IPS-20b (cell line): ENCODE measurements at regions not wholly inside any gene's neighbourhood (a gene's known extent, or its start where the extent isn't known, plus 50 kb on each side); places are given as distances from the start of the nearest gene placed in this dataset.

Experiments used
- H3K27ac ChIP-seq: one replicate; pipeline ENCODE4 v1.5.1; 2013; ENCODE audit warnings: low read length
- H3K27me3 ChIP-seq: 2 replicates; pipeline ENCODE4 v1.6.1; 2013; ENCODE audit warnings: mild to moderate bottlenecking, low read length, inconsistent platforms; ENCODE audit not compliant: insufficient read depth
- H3K36me3 ChIP-seq: 2 replicates; pipeline ENCODE4 v1.6.1; 2013; ENCODE audit warnings: low read depth, mild to moderate bottlenecking, inconsistent platforms, low read length, moderate library complexity; ENCODE audit not compliant: insufficient read depth
- H3K4me1 ChIP-seq: 2 replicates; pipeline ENCODE4 v1.6.1; 2013; ENCODE audit warnings: mild to moderate bottlenecking, control low read depth, inconsistent platforms, low read length, moderate library complexity; ENCODE audit not compliant: insufficient read depth
- H3K4me3 ChIP-seq: 2 replicates; pipeline ENCODE4 v1.5.1; 2013; ENCODE audit warnings: mild to moderate bottlenecking, low read length, inconsistent platforms
- H3K9ac ChIP-seq: 2 replicates; pipeline ENCODE4 v1.6.1; 2013; ENCODE audit warnings: low read depth, mild to moderate bottlenecking, inconsistent platforms, low read length, moderate library complexity
- H3K9me3 ChIP-seq: 2 replicates; pipeline ENCODE4 v1.6.1; 2013; ENCODE audit warnings: mild to moderate bottlenecking, low read depth, low read length, inconsistent platforms; ENCODE audit not compliant: insufficient read depth

- Histone ChIP-seq H3K27me3 (no peaks in the 10 kb centered on the region), H3K9me3 (no peaks in the 10 kb centered on the region), H3K4me3 (no peak overlapping the region), H3K9ac (no peak overlapping the region), H3K4me1 (no peaks in the 10 kb centered on the region), H3K27ac (no peak overlapping the region), H3K36me3 (no peaks in the 10 kb centered on the region)
Measured at GRCh38 chr9:1458503-1458902, 408.3 kb downstream of the DMRT2 start.

GRCh38 chr9:1460143-1460769, 410.1 kb downstream of the DMRT2 start:
- H3K9me3 ChIP-seq = no peaks in the 10 kb centered on the region
- no peak overlapping the region for H3K9ac ChIP-seq
- no peaks in the 10 kb centered on the region for H3K4me1 ChIP-seq
- no peaks in the 10 kb centered on the region for H3K36me3 ChIP-seq
- no peaks in the 10 kb centered on the region for H3K27me3 ChIP-seq
- no peak overlapping the region for H3K4me3 ChIP-seq
- no peak overlapping the region for H3K27ac ChIP-seq

GRCh38 chr9:1461812-1462211, 411.7 kb downstream of the DMRT2 start:
- Histone ChIP-seq H3K9me3 (no peaks in the 10 kb centered on the region), H3K27ac (no peak overlapping the region), H3K36me3 (no peaks in the 10 kb centered on the region), H3K4me3 (no peak overlapping the region), H3K27me3 (no peaks in the 10 kb centered on the region), H3K4me1 (no peaks in the 10 kb centered on the region), H3K9ac (no peak overlapping the region)

GRCh38 chr9:1462626-1463308, 412.6 kb downstream of the DMRT2 start:
- Histone ChIP-seq H3K27me3 (no peaks in the 10 kb centered on the region), H3K36me3 (no peaks in the 10 kb centered on the region), H3K4me1 (no peaks in the 10 kb centered on the region), H3K27ac (no peak overlapping the region), H3K9ac (no peak overlapping the region), H3K4me3 (no peak overlapping the region), H3K9me3 (no peaks in the 10 kb centered on the region)

- Histone ChIP-seq H3K4me1 (no peaks in the 10 kb centered on the region), H3K9ac (no peak overlapping the region), H3K4me3 (no peak overlapping the region), H3K27ac (no peak overlapping the region), H3K36me3 (no peaks in the 10 kb centered on the region), H3K27me3 (no peaks in the 10 kb centered on the region), H3K9me3 (no peaks in the 10 kb centered on the region)
Measured at GRCh38 chr9:1469996-1470395, 419.8 kb downstream of the DMRT2 start.

GRCh38 chr9:1473956-1474634, 423.9 kb downstream of the DMRT2 start:
- Histone ChIP-seq H3K4me1 (no peaks in the 10 kb centered on the region; the same call in 1 of the 2 replicates), H3K36me3 (no peaks in the 10 kb centered on the region), H3K9me3 (no peaks in the 10 kb centered on the region), H3K27me3 (no peaks in the 10 kb centered on the region), H3K27ac (no peak overlapping the region), H3K4me3 (no peak overlapping the region), H3K9ac (no peak overlapping the region)

- Histone ChIP-seq H3K4me1 (no peaks in the 10 kb centered on the region; the same call in 1 of the 2 replicates), H3K4me3 (no peak overlapping the region), H3K9ac (no peak overlapping the region), H3K9me3 (no peaks in the 10 kb centered on the region), H3K27ac (no peak overlapping the region), H3K27me3 (no peaks in the 10 kb centered on the region), H3K36me3 (no peaks in the 10 kb centered on the region)
Measured at GRCh38 chr9:1474671-1475070, 424.5 kb downstream of the DMRT2 start.

- Histone ChIP-seq H3K36me3 (no peaks in the 10 kb centered on the region), H3K27ac (no peak overlapping the region), H3K27me3 (no peaks in the 10 kb centered on the region), H3K4me1 (peaks cover 2% of the 10 kb centered on the region; the same call in 1 of the 2 replicates), H3K9ac (no peak overlapping the region), H3K9me3 (no peaks in the 10 kb centered on the region), H3K4me3 (no peak overlapping the region)
Measured at GRCh38 chr9:1490341-1491232, 440.4 kb downstream of the DMRT2 start.

GRCh38 chr9:1492156-1492555, 442.0 kb downstream of the DMRT2 start:
- Histone ChIP-seq H3K4me1 (peaks cover 4% of the 10 kb centered on the region; the same call in 1 of the 2 replicates), H3K9me3 (no peaks in the 10 kb centered on the region), H3K9ac (no peak overlapping the region), H3K27me3 (no peaks in the 10 kb centered on the region), H3K4me3 (no peak overlapping the region), H3K27ac (no peak overlapping the region), H3K36me3 (no peaks in the 10 kb centered on the region)

GRCh38 chr9:1495282-1496030, 445.3 kb downstream of the DMRT2 start:
- Histone ChIP-seq H3K27ac (no peak overlapping the region), H3K27me3 (no peaks in the 10 kb centered on the region), H3K9me3 (no peaks in the 10 kb centered on the region), H3K4me3 (no peak overlapping the region), H3K4me1 (peaks cover 4% of the 10 kb centered on the region; the same call in 1 of the 2 replicates), H3K9ac (no peak overlapping the region), H3K36me3 (no peaks in the 10 kb centered on the region)

- Histone ChIP-seq H3K27ac (no peak overlapping the region), H3K9me3 (no peaks in the 10 kb centered on the region), H3K9ac (no peak overlapping the region), H3K36me3 (no peaks in the 10 kb centered on the region), H3K4me3 (no peak overlapping the region), H3K27me3 (no peaks in the 10 kb centered on the region), H3K4me1 (no peaks in the 10 kb centered on the region)
Measured at GRCh38 chr9:1505489-1505888, 455.3 kb downstream of the DMRT2 start.
